GM19238 (cell line): ENCODE measurements at regions not wholly inside any gene's neighbourhood (a gene's known extent, or its start where the extent isn't known, plus 50 kb on each side); places are given as distances from the start of the nearest gene placed in this dataset.

Experiments used
- DNase-seq: peaks from one replicate; pipeline ENCODE4 v3.0.0; 2011; ENCODE audit warnings: low spot score; ENCODE audit not compliant: insufficient read length

- no peak for DNase-seq
Measured at GRCh38 chr2:14313341-14313740, 319.2 kb upstream of the LRATD1 start.

- no peak for DNase-seq
Measured at GRCh38 chr2:14316594-14316993, 315.9 kb upstream of the LRATD1 start.

- DNase-seq: no peak
Measured at GRCh38 chr2:14321357-14321756, 311.2 kb upstream of the LRATD1 start.

- no peak for DNase-seq
Measured at GRCh38 chr2:14322306-14322705, 310.2 kb upstream of the LRATD1 start.

GRCh38 chr2:14324308-14324707 is 308.2 kb upstream of the LRATD1 start:
- DNase-seq: no peak

- DNase-seq: no peak
Measured at GRCh38 chr2:14330884-14331283, 301.6 kb upstream of the LRATD1 start.

- no peak for DNase-seq
Measured at GRCh38 chr2:14336759-14337382, 295.6 kb upstream of the LRATD1 start.

GRCh38 chr2:14340703-14341102 is 291.8 kb upstream of the LRATD1 start:
- no peak for DNase-seq

- DNase-seq: no peak
Measured at GRCh38 chr2:14342313-14342712, 290.2 kb upstream of the LRATD1 start.

- DNase-seq: no peak
Measured at GRCh38 chr2:14344355-14344754, 288.2 kb upstream of the LRATD1 start.

- no peak for DNase-seq
Measured at GRCh38 chr2:14348247-14348646, 284.3 kb upstream of the LRATD1 start.

- no peak for DNase-seq
Measured at GRCh38 chr2:14350856-14351255, 281.7 kb upstream of the LRATD1 start.

GRCh38 chr2:14352067-14352466 is 280.4 kb upstream of the LRATD1 start:
- DNase-seq: no peak

- DNase-seq: no peak
Measured at GRCh38 chr2:14354231-14354630, 278.3 kb upstream of the LRATD1 start.

- no peak for DNase-seq
Measured at GRCh38 chr2:14355102-14355501, 277.4 kb upstream of the LRATD1 start.

- no peak for DNase-seq
Measured at GRCh38 chr2:14358339-14358738, 274.2 kb upstream of the LRATD1 start.

- DNase-seq: no peak
Measured at GRCh38 chr2:14358774-14359173, 273.7 kb upstream of the LRATD1 start.

- no peak for DNase-seq
Measured at GRCh38 chr2:14363137-14363536, 269.4 kb upstream of the LRATD1 start.

GRCh38 chr2:14363976-14364375 is 268.5 kb upstream of the LRATD1 start:
- no peak for DNase-seq

GRCh38 chr2:14364471-14364870 is 268.0 kb upstream of the LRATD1 start:
- DNase-seq: no peak

- no peak for DNase-seq
Measured at GRCh38 chr2:14385043-14385442, 247.5 kb upstream of the LRATD1 start.

GRCh38 chr2:14387332-14387731 is 245.2 kb upstream of the LRATD1 start:
- DNase-seq: no peak

GRCh38 chr2:14388724-14389123 is 243.8 kb upstream of the LRATD1 start:
- DNase-seq: no peak

GRCh38 chr2:14396533-14397083 is 235.9 kb upstream of the LRATD1 start:
- no peak for DNase-seq
